ENCODE measurements at regions not wholly inside any gene's neighbourhood (a gene's known extent, or its start where the extent isn't known, plus 50 kb on each side); places are given as distances from the start of the nearest gene placed in this dataset.

DNA sequence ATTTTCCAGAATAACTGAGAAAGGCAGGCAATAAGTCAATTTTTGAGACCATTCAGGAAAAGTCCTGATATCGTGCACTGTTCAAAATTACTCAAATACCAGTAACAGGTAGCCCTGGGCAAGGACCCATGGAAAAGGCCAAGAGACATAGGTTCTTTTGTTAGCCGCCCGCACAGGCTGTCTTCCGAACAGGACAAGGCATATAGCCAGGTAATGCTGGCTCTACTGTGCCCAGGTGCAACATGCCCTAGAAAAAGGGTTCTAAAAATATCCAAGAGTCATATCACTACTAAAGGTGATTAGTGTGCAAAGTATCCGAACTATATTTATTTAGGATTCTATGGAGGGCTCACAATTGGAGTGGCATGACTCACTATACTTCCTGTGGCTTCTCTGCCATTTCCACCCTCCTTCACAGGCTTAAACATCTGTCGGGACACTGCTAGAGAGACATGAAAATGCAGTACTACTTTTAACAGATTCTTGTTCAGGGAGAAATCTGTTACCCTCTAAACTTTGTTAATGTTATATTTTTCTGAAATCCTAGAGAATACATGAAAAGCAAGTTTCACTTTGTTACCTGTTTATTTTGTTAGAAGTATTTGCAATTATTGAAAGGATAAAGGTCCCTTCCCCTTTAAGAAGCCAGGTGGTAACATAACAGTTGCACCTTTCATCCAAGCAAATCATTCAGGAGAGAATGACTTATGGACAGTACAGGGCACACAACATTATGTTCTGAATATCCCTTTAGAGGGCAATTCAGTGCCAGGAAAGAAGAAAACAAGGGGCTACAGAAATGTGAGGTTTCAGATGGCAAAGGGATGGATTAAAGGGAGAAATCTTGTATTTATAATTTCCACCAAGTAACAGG is 293.3 kb upstream of the THBS1 start:
- intact Hi-C loops (cut with DNase I): no loop called here

GRCh38 chr15:39290711-39291435 is 290.0 kb upstream of the THBS1 start:
- H3K27me3 ChIP-seq: no peaks in the 10 kb centered on the region
- intact Hi-C loops (cut with DNase I): no loop called here
- H3K4me3 ChIP-seq: no peak overlapping the region
- no peaks in the 10 kb centered on the region for H3K9me3 ChIP-seq
- peaks cover 3 to 9% (median 6%) of the 10 kb centered on the region in 3 donors for H3K4me1 ChIP-seq
- TF ChIP-seq CTCF (IDR thresholded peaks at IDR 0.05): no peak
- no peak for TF ChIP-seq POLR2A (IDR thresholded peaks at IDR 0.05)
- no peaks in the 10 kb centered on the region for H3K36me3 ChIP-seq
- no peak overlapping the region for H3K27ac ChIP-seq
- DNase-seq: no peak
- 87 to 91% methylated on average over 4 of the region's 4 CpGs for WGBS, 2 donors

More for the DNA sequence above, 293.3 kb upstream of the THBS1 start:
- WGBS, 2 donors: 26 to 52% methylated on average over 6 of the region's 6 CpGs
- Histone ChIP-seq H3K27me3 (no peaks in the 10 kb centered on the region), H3K9me3 (no peaks in the 10 kb centered on the region), H3K27ac (no peak overlapping the region), H3K4me3 (no peak overlapping the region), H3K36me3 (no peaks in the 10 kb centered on the region), H3K4me1 (peaks cover 3 to 9% (median 6%) of the 10 kb centered on the region in 3 donors)
- no peak for DNase-seq
- no peak for TF ChIP-seq CTCF (IDR thresholded peaks at IDR 0.05)

- Histone ChIP-seq H3K27ac (no peak overlapping the region), H3K4me1 (peaks cover 3 to 9% (median 6%) of the 10 kb centered on the region in 3 donors), H3K27me3 (no peaks in the 10 kb centered on the region), H3K4me3 (no peak overlapping the region), H3K36me3 (no peaks in the 10 kb centered on the region), H3K9me3 (no peaks in the 10 kb centered on the region)
- intact Hi-C loops (cut with DNase I): no loop called here
- DNase-seq: no peak
- TF ChIP-seq CTCF (IDR thresholded peaks at IDR 0.05) (no peak), POLR2A (IDR thresholded peaks at IDR 0.05) (no peak)
- 80 to 86% methylated on average over 3 of the region's 3 CpGs for WGBS, 2 donors
Observed at GRCh38 chr15:39291690-39292089, 289.2 kb upstream of the THBS1 start.

DNA sequence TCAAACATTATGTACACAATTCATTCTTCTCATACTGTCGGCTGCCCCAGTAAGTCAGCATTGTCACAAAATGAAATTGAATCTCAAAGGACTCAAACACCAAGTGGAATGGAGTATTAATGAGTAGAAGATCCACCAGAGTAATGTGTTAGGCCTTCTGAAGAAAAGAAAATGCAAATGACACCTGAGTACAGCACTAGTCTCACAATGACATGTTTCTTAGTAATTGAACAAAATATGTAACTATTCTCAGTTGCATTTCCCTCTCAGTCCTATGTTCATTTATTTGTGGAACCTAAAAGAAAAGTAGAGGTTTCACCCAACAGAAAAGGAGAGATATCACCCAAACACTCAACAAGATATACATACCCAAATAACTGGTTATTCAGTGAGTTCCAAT is 283.9 kb upstream of the THBS1 start:
- 33 to 81% methylated on average over 1 of the region's 1 CpG for WGBS, 2 donors
- H3K36me3 ChIP-seq: no peaks in the 10 kb centered on the region
- DNase-seq: no peak
- intact Hi-C loops (cut with DNase I): no loop called here
- H3K27me3 ChIP-seq: no peaks in the 10 kb centered on the region
- no peak for TF ChIP-seq CTCF (IDR thresholded peaks at IDR 0.05)
- TF ChIP-seq POLR2A (IDR thresholded peaks at IDR 0.05): no peak
- H3K4me1 ChIP-seq: peaks cover 0 to 9% (median 0%) of the 10 kb centered on the region in 3 donors
- no peak overlapping the region for H3K4me3 ChIP-seq
- no peak overlapping the region for H3K27ac ChIP-seq
- H3K9me3 ChIP-seq: no peaks in the 10 kb centered on the region

Measured in esophagus squamous epithelium (tissue), 5 donors.